HFFc6 (cell line): ENCODE measurements at regions not wholly inside any gene's neighbourhood (a gene's known extent, or its start where the extent isn't known, plus 50 kb on each side); places are given as distances from the start of the nearest gene placed in this dataset.

Experiments used
- DNase-seq: peaks from one replicate; pipeline ENCODE4 v3.0.0-alpha.2; 2018
- H3K27ac Mint-ChIP-seq: 2 replicates; pipeline ENCODE4 v1.8.0; 2020; ENCODE audit warnings: mild to moderate bottlenecking, mixed read lengths
- H3K27me3 Mint-ChIP-seq: 2 replicates; pipeline ENCODE4 v1.8.0; 2021; ENCODE audit warnings: mild to moderate bottlenecking, moderate library complexity, mixed read lengths; ENCODE audit not compliant: insufficient read depth
- H3K36me3 Mint-ChIP-seq: 2 replicates; pipeline ENCODE4 v1.8.0; 2021; ENCODE audit warnings: low read depth, mixed read lengths
- H3K4me1 Mint-ChIP-seq: 2 replicates; pipeline ENCODE4 v1.8.0; 2020; ENCODE audit warnings: low read depth, mixed read lengths
- H3K4me3 Mint-ChIP-seq: 2 replicates; pipeline ENCODE4 v1.8.0; 2020; ENCODE audit warnings: mild to moderate bottlenecking, moderate library complexity, mixed read lengths
- H3K9me3 Mint-ChIP-seq: 2 replicates; pipeline ENCODE4 v1.8.0; 2020; ENCODE audit warnings: mild to moderate bottlenecking, mixed read lengths
- CTCF ChIP-seq: fragments of 200-600 bp; sonication (generic); IDR thresholded peaks from 2 replicates; pipeline ENCODE4 v1.5.0; 2021; ENCODE audit warnings: antibody characterized with exemption, mild to moderate bottlenecking

DNA sequence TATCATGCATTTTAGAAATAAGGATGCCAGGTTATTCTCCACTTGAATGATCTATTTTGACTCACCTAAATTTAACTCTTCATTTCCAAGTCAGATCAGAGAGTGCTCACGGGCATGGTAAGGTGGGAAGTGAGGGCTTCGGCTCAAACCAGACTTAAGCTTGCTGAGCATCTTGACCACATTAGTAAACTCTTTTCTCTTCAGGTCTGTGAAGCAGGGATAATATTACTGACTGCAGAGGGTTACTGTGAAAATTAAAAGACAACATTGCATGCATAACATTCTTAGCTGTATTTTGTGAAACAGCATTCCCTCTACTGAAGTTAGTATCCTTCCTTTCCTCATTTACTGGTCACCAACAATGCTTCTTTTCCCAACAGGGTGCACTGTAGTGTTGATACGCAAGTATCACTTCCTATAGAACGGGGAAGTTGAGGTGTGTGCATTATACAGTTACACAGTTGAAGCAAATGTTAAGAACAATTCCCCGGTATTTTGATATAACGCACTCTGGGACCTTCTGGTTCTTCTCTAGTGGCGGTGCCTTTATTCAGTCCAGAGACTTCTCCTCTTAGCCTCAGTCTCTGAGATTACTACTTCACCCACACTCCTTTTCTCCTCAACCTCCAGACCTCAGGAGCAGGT is 74.1 kb upstream of the MNS1 start:
- no peak overlapping the region for H3K27ac Mint-ChIP-seq
- H3K27me3 Mint-ChIP-seq, result peaks cover 3% of the 10 kb centered on the region
- no peak for DNase-seq
- H3K4me1 Mint-ChIP-seq, result no peaks in the 10 kb centered on the region
- H3K4me3 Mint-ChIP-seq, result no peak overlapping the region
- TF ChIP-seq CTCF, result no peak
- no peaks in the 10 kb centered on the region for H3K9me3 Mint-ChIP-seq
- no peaks in the 10 kb centered on the region for H3K36me3 Mint-ChIP-seq

GRCh38 chr15:56537881-56538280 is 72.9 kb upstream of the MNS1 start:
- Mint-ChIP-seq H3K27ac (no peak overlapping the region), H3K4me3 (no peak overlapping the region), H3K4me1 (no peaks in the 10 kb centered on the region), H3K36me3 (no peaks in the 10 kb centered on the region), H3K9me3 (no peaks in the 10 kb centered on the region), H3K27me3 (peaks cover 7% of the 10 kb centered on the region)
- TF ChIP-seq CTCF, result no peak
- DNase-seq, result no peak

GRCh38 chr15:56534728-56535127 is 69.8 kb upstream of the MNS1 start:
- Mint-ChIP-seq H3K4me3 (no peak overlapping the region), H3K4me1 (no peaks in the 10 kb centered on the region), H3K27me3 (peaks cover 14% of the 10 kb centered on the region), H3K27ac (no peak overlapping the region), H3K36me3 (no peaks in the 10 kb centered on the region), H3K9me3 (no peaks in the 10 kb centered on the region)
- no peak for DNase-seq
- TF ChIP-seq CTCF, result no peak

- Mint-ChIP-seq H3K4me3 (no peak overlapping the region), H3K9me3 (no peaks in the 10 kb centered on the region), H3K27me3 (peaks cover 16% of the 10 kb centered on the region), H3K36me3 (no peaks in the 10 kb centered on the region), H3K27ac (no peak overlapping the region), H3K4me1 (no peaks in the 10 kb centered on the region)
- no peak for DNase-seq
- no peak for TF ChIP-seq CTCF
Observed at GRCh38 chr15:56533731-56534403, 68.9 kb upstream of the MNS1 start.

- H3K27me3 Mint-ChIP-seq, result peaks cover 15% of the 10 kb centered on the region
Observed at GRCh38 chr15:56532721-56533460, 68.0 kb upstream of the MNS1 start.

More at GRCh38 chr15:56532721-56533460, 68.0 kb upstream of the MNS1 start:
- TF ChIP-seq CTCF, result no peak
- no peak for DNase-seq
- Mint-ChIP-seq H3K27ac (no peak overlapping the region), H3K4me1 (no peaks in the 10 kb centered on the region), H3K36me3 (no peaks in the 10 kb centered on the region), H3K9me3 (no peaks in the 10 kb centered on the region), H3K4me3 (no peak overlapping the region)
